Right cardiac atrium (tissue), 5 donors: ENCODE measurements at regions not wholly inside any gene's neighbourhood (a gene's known extent, or its start where the extent isn't known, plus 50 kb on each side); places are given as distances from the start of the nearest gene placed in this dataset.

Source experiments
- ATAC-seq, 2 donors: fragments of 200-7000 bp; cut with Tn5 transposase; one replicate each; pipeline versions ENCODE4 v1.8.0 to v1.9.1; 2020; ENCODE audit warnings: moderate library complexity in 2 of 2, mild to moderate bottlenecking in 1 of 2
- DNase-seq, 3 donors: peaks; one replicate each; pipeline ENCODE4 v3.0.0-alpha.2; 2020
- H3K27ac ChIP-seq: one replicate; pipeline ENCODE4 v1.5.1; 2013; ENCODE audit warnings: mild to moderate bottlenecking, low read length, control low read depth, moderate library complexity
- H3K27me3 ChIP-seq: one replicate; pipeline ENCODE4 v1.6.1; 2013; ENCODE audit not compliant: control insufficient read depth, insufficient read depth
- H3K4me1 ChIP-seq: one replicate; pipeline ENCODE4 v1.6.1; 2013; ENCODE audit warnings: low read length; ENCODE audit not compliant: control insufficient read depth, insufficient read depth
- H3K4me3 ChIP-seq: one replicate; pipeline ENCODE4 v1.5.1; 2013; ENCODE audit warnings: low read length, control low read depth
- H3K9me3 ChIP-seq: one replicate; pipeline ENCODE4 v1.6.1; 2013; ENCODE audit warnings: low read length; ENCODE audit not compliant: control insufficient read depth
- WGBS: extraction: QIAGEN DNeasy Blood & Tissue Kit; methylation state at CpG from one replicate; pipeline ENCODE4 v1.1.7; 2013; 5-methylcytosine and 5-hydroxymethylcytosine counted together
- intact Hi-C, 4 donors: fragments of 100-400 bp; cut with DNase I; formaldehyde crosslinking; loops; one replicate each; pipeline versions ENCODE4 v1.11.0 to v1.14.0; 2022 to 2023
- donor health status: healthy with polysubstance abuse.
- donor health status: DM: no; HTN: yes; CAD: no.
- donor health status: DM: no; HTN: no; CAD: no.
- donor health status: DM: no; HTN: yes; CAD: no; lungs with severe emphysema.
- donor health status: DM: yes; HTN: yes; CAD: no.

DNA sequence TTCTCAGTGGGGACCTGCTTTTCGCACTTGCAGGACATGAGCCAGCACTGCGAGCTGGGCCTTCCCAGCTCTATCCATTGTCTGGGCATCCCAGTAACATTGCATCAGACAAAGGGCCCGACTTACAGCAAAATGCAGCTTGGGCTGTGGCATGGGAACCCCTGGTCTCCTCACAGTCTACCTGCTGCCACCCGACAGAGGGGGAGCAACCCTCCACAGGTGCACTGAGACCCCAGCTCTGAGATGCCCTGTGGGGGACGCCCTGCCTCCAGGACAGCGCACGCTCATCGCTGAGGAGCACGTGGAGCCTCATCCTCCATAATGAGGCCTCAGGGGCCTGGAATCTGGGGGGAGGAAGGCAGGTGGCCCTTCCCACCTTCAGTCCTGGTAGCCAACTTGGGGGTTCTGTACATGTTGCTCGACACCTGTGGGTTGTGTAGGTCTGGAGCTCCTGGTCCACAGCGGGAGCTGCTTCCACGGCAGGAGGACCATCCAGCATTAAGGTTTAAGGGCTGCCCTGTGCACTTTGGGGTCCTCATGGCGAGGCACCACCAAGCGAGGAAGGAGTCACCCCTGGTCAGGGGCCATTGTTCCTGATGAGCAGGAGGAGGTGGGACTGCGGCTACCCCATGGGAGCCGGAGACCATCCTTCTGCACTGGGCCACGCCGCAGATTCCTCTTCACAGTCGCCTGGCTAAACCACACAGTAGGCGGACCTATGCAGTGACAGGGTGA is 376.5 kb upstream of the IRX1 start:
- no peak for DNase-seq
- intact Hi-C loops = no loop called here
- Histone ChIP-seq H3K27ac (no peak overlapping the region), H3K27me3 (no peaks in the 10 kb centered on the region), H3K4me1 (no peaks in the 10 kb centered on the region), H3K9me3 (no peaks in the 10 kb centered on the region), H3K4me3 (no peak overlapping the region)
- WGBS = 81% methylated on average over 20 of the region's 20 CpGs
- no peak for ATAC-seq

DNA sequence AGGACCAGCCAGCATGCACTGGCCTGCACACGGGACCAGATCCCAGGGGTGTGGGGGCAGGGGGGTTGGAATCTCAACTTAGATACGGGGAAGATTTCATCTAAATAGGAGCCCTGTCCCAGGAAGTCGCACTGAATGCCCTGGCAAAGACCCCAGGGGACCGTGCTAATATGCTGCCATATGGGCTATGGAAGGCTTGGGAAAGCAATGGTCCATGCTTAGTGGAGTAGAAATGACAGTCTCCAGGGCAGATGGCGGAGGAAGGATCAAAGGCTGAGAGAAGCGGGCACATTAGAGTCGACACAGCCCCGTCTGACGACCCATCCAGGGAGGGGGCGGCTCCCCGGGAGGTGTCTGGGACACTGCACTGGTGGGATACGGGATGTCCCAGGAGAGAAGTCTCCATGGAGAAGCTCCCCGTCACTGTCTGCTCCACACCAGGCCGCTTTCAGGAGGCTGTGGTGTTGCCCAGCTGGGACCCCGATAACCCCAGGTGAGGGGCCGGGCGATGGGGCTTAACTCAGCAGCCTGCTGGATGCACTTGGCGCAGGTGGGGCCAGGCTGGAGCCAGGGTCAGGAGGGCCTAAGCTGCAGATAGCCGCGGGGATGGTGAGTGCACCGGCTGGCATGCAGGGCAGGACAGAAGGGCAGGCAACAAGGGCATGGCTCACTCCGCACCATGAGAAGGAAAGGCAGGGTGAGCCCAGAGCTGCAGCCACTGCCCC is 377.7 kb upstream of the IRX1 start:
- Histone ChIP-seq H3K4me1 (no peaks in the 10 kb centered on the region), H3K9me3 (no peaks in the 10 kb centered on the region), H3K4me3 (no peak overlapping the region), H3K27ac (no peak overlapping the region), H3K27me3 (no peaks in the 10 kb centered on the region)
- 81% methylated on average over 22 of the region's 22 CpGs for WGBS
- no peak for DNase-seq
- ATAC-seq = no peak
- intact Hi-C loops = no loop called here

- ATAC-seq (no peak), DNase-seq (no peak)
- intact Hi-C loops = no loop called here
- Histone ChIP-seq H3K9me3 (no peaks in the 10 kb centered on the region), H3K4me1 (no peaks in the 10 kb centered on the region), H3K27ac (no peak overlapping the region), H3K4me3 (no peak overlapping the region), H3K27me3 (no peaks in the 10 kb centered on the region)
- 71% methylated on average over 10 of the region's 10 CpGs for WGBS
Observed at GRCh38 chr5:3217114-3217513, 378.5 kb upstream of the IRX1 start.

- DNase-seq = no peak
- no peak overlapping the region for H3K27ac ChIP-seq
- no peak for ATAC-seq
- no peaks in the 10 kb centered on the region for H3K9me3 ChIP-seq
- intact Hi-C loops = no loop called here
- 79% methylated on average over 7 of the region's 7 CpGs for WGBS
- no peaks in the 10 kb centered on the region for H3K27me3 ChIP-seq
- H3K4me3 ChIP-seq = no peak overlapping the region
- no peaks in the 10 kb centered on the region for H3K4me1 ChIP-seq
Observed at GRCh38 chr5:3216386-3216785, 379.2 kb upstream of the IRX1 start.

DNA sequence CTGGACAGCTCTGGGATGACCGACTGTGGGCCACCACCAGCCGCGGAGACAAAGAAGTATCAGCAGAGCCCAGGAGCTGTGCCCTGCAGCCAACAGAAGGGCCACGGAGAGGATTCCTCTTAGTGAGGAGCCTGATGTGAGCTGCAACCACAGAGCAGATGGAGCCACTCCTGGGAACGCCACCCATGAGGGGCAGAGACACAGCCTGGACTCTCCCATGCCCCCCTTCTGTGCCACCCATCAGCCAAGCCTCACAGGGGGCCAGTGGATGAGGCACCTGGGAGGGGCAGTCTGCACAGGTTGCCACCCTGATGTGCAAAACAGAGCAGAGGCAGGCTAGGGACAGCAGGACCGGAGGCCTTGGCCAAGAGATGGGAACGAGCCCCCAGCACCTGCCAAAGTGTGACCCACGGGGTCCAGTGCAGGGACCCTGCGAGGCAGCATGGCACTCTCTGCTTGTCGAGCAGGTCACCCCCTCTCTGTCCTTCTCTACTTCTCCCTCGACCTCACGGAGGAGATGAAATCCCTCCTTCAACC is 380.7 kb upstream of the IRX1 start:
- DNase-seq (no peak), ATAC-seq (no peak)
- no peak overlapping the region for H3K4me3 ChIP-seq
- no peaks in the 10 kb centered on the region for H3K27me3 ChIP-seq
- intact Hi-C loops = no loop called here
- no peaks in the 10 kb centered on the region for H3K9me3 ChIP-seq
- no peak overlapping the region for H3K27ac ChIP-seq
- H3K4me1 ChIP-seq = no peaks in the 10 kb centered on the region
- 81% methylated on average over 12 of the region's 12 CpGs for WGBS

- DNase-seq = no peak
- H3K9me3 ChIP-seq = no peaks in the 10 kb centered on the region
- no peak for ATAC-seq
- intact Hi-C loops = no loop called here
- no peaks in the 10 kb centered on the region for H3K27me3 ChIP-seq
- H3K27ac ChIP-seq = no peak overlapping the region
- 87% methylated on average over 8 of the region's 8 CpGs for WGBS
- H3K4me3 ChIP-seq = no peak overlapping the region
- H3K4me1 ChIP-seq = no peaks in the 10 kb centered on the region
Observed at GRCh38 chr5:3214396-3214795, 381.2 kb upstream of the IRX1 start.

DNA sequence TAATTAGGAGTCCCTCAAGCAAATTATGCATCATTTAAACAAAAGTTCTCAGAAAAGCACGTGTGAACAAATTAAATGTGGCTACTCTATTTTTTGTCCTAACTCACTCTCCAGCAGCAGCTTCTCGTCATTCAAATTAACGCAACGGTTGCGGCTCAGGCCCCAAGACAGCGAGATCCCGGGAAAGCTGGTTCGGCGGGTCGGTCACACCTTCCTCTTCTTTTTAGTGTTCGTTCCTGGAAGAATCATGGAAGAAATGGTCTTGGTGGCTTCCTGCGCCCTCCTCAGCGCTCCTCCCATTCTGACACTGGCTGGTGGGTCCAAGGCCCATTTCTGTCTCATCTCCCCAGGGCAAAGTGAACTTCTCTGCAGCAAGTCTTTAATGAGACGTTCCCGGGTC is 382.8 kb upstream of the IRX1 start:
- H3K27me3 ChIP-seq = no peaks in the 10 kb centered on the region
- no peak overlapping the region for H3K27ac ChIP-seq
- H3K4me1 ChIP-seq = no peaks in the 10 kb centered on the region
- H3K9me3 ChIP-seq = no peaks in the 10 kb centered on the region
- ATAC-seq = no peak
- 82% methylated on average over 15 of the region's 15 CpGs for WGBS
- H3K4me3 ChIP-seq = no peak overlapping the region
- no peak for DNase-seq
- intact Hi-C loops = no loop called here

DNA sequence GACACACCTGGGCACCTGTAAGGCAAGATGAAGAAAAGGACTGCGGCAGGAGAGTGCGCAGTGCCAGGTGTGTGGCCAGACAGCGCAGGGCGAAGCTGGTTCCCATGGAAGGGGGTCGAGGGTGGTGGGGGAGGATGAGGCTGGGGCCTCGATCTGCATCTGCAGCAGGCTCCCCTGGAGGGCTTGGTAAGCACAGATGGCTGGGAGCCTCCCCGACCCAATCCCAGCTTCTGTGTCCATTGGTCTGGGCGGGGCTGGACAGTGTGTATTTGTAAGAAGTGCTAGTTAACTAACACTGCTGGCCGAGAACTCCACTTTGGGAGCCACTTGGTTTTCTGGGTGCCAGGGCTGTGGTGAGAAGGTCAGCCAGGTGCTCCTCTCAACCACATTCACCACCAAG is 385.1 kb upstream of the IRX1 start:
- DNase-seq (no peak), ATAC-seq (no peak)
- WGBS = 65% methylated on average over 9 of the region's 9 CpGs
- intact Hi-C loops = no loop called here
- Histone ChIP-seq H3K4me3 (no peak overlapping the region), H3K27me3 (no peaks in the 10 kb centered on the region), H3K4me1 (no peaks in the 10 kb centered on the region), H3K9me3 (peaks cover 2% of the 10 kb centered on the region), H3K27ac (no peak overlapping the region)

GRCh38 chr5:3209918-3210317 is 385.7 kb upstream of the IRX1 start:
- no peaks in the 10 kb centered on the region for H3K27me3 ChIP-seq
- H3K4me1 ChIP-seq = no peaks in the 10 kb centered on the region
- 78% methylated on average over 5 of the region's 5 CpGs for WGBS
- no peak overlapping the region for H3K4me3 ChIP-seq
- DNase-seq (no peak), ATAC-seq (no peak)
- no peak overlapping the region for H3K27ac ChIP-seq
- H3K9me3 ChIP-seq = peaks cover 3% of the 10 kb centered on the region
- intact Hi-C loops = no loop called here

- H3K4me1 ChIP-seq = no peaks in the 10 kb centered on the region
- DNase-seq (no peak), ATAC-seq (no peak)
- intact Hi-C loops = no loop called here
- no peaks in the 10 kb centered on the region for H3K27me3 ChIP-seq
- WGBS = 90% methylated on average over 13 of the region's 13 CpGs
- H3K9me3 ChIP-seq = peaks cover 7% of the 10 kb centered on the region
- H3K4me3 ChIP-seq = no peak overlapping the region
- no peak overlapping the region for H3K27ac ChIP-seq
Observed at GRCh38 chr5:3202570-3202969, 393.1 kb upstream of the IRX1 start.

DNA sequence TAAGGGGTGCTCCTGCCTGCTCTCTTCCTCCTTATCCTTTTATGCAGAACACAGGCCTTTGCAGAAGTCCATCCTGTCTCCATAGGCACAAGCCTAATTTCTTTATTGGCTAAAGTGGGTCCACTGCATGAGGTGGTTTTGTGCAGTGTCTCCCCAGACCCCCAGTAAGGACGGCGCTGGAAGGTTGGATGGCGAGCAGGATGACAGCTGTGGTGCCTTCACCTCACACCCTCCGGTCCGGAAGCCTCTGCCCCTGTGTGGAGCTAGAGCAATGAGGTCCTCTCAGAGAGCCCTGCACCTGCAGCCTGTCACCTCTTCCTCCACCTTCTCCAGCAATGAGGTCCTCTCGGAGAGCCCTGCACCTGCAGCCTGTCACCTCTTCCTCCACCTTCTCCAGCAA is 393.7 kb upstream of the IRX1 start:
- no peak for ATAC-seq
- no peak for DNase-seq
- 95% methylated on average over 6 of the region's 6 CpGs for WGBS

More for the DNA sequence above, 393.7 kb upstream of the IRX1 start:
- peaks cover 7% of the 10 kb centered on the region for H3K9me3 ChIP-seq
- intact Hi-C loops = no loop called here
- H3K4me1 ChIP-seq = no peaks in the 10 kb centered on the region
- H3K4me3 ChIP-seq = no peak overlapping the region
- H3K27me3 ChIP-seq = no peaks in the 10 kb centered on the region
- H3K27ac ChIP-seq = no peak overlapping the region
